ENCODE measurements at regions not wholly inside any gene's neighbourhood (a gene's known extent, or its start where the extent isn't known, plus 50 kb on each side); places are given as distances from the start of the nearest gene placed in this dataset.
"Not testable (repeated sequence)": the region's sequence is repeated elsewhere in the genome, so short reads cannot be mapped to it uniquely, and the experiment has no call there.

DNA sequence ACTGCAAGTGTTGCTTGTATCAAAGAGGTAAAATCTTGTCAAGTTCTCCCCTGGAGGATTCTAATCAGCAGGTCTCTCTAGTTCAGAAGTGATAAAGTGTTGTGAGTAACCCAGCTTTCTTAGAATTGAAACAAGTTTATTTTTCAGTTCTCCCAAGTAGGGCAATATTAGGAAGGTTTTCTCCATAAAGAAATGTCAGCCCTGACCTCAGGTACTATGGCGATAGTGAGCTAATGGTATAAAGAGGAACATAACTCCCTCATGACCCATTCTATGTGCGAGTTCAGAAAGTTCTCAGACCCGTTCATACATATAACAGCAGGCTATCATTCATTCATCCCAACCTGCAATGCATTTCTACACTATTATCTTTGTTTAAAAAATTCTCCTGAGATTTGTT, 421.1 kb upstream of the SETBP1 start:
- no peak for DNase-seq

DNA sequence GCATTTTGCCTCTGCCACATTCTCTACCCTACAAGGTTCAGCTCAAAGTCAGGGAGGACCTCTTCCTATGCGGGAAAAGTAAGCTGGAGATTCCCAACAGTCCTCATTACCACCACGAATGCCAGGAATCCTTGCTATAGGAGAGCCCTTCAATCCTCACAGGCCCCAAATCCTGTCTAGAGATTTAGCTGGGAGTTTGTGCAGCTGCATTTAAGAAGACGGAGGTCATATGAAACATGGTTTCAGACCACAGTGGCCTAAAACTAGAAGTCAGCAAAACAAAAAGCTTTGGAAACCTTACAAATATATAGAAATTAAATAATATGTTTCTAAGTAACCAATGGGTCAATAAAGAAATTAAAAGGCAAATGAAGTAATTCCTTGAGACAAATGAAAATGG, 415.3 kb upstream of the SETBP1 start:
- no peak for DNase-seq

DNA sequence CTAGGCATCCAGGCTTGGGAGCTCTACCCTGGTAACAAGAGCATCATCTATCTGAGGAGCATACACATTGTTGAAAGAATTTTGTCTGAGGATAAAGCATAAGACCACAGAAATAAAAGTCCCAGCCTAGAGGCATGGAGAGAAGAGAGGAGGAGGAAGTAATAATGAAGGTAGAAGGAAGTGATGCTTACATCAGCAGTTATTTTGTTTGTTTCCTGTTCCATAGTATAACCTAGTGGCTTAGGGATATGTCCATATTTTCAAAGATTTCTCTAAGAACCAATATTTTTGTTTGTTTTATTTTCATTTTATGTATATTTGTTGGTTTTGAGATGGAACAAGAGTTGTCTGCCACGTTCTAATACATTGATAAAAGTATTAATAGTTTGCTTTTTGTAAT, 407.4 kb upstream of the SETBP1 start:
- DNase-seq: no peak

DNA sequence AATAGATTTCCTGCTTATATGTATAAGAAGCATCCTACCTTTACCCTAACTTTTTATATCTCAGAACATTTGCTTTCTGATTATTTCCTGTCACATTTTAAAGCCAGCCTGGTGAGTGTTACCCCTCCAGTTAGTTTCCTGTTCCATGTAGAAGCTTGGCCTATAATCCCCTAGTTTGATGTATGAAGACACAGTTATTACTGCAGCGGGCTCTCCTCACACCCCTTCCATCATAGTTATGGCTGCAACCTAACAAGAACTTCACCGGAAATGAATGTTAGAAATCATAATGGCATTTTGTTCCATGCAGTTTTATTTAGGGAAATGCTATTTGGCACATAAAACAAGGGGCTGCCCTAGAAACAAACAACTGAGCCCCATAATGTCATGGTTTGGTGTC, 400.2 kb upstream of the SETBP1 start:
- no peak for DNase-seq

DNA sequence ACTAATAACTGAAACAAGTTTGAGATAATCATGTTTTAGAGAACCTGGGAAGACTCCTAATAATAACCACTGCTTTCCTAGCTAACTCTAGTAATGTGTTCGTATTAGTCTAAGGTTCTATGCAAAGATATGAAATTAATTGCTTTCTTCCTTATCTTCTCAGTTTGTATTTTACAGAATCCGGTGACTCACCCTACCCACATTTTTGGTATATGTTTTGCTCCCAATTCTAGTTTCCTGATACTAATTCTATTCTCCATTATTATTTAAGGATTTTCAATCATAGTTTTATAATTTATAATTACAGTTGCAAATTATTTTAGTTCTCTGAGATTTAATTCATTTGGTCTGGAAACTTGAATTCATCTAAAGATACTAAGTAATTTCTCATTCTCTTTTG, 394.6 kb upstream of the SETBP1 start:
- no peak for DNase-seq

DNA sequence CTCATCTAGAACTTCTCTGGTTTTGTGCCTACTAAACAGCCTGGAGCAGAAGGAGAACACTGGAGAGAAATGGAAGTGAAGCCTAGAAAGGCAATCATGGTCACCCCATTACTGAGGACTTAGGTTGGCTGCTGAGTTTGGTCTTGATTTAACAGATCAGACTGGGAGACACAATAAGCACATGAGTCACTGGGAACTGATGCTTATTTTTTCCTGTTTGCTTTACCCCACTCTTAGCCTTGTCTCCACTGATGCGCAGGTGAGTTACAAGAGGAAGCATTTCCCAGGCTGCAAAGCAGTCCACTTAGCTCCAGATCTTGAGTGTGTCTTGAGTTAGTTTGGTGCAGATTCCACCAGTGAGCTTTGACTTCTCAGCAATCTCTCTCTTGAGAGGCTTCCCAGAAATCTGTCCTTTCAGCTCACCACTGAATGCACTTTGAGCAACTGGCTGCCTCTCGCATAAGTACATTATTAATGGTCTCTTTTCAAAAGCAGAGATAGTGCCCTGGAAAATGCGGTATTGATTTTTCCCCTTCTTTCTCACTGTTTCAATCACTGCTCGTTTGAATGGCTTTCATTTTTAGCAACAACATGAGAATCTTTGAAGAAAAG, 390.2 kb upstream of the SETBP1 start:
- no peak for DNase-seq

DNA sequence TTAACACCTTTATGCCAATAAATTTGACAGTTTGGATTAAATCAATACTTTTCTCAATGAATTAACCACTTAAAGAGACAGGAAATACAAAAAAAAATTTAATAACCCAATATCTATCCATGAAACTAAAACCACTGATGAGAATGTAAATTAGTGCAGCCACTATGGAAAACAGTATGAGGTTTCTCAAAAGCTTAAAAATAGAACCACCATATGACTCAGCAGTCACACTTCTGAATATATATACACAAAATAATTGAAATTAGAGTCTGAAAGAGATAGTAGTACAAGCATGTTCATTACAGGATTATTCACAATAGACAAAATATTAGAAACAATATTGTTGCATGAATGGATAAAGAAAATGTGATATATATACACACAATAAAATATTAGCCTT, 382.1 kb upstream of the SETBP1 start:
- no peak for DNase-seq

DNA sequence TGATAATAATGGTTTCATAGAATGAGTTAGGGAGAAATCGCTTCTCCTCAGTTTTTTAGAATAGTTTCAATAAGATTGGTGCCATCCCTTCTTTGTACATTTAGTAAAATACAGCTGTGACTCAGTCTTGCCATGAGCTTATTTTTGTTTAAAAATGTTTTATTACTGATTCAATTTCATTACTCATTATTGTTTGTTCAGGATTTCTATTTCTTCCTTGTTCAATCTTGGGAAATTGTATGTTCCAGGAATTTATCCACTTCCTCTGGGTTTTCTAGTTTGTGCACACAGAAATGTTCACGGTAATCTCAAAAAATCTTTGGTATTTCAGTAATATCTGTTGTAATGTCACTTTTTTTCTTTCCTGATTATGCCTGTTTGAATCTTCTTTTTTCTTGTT, 371.5 kb upstream of the SETBP1 start:
- no peak for DNase-seq

DNA sequence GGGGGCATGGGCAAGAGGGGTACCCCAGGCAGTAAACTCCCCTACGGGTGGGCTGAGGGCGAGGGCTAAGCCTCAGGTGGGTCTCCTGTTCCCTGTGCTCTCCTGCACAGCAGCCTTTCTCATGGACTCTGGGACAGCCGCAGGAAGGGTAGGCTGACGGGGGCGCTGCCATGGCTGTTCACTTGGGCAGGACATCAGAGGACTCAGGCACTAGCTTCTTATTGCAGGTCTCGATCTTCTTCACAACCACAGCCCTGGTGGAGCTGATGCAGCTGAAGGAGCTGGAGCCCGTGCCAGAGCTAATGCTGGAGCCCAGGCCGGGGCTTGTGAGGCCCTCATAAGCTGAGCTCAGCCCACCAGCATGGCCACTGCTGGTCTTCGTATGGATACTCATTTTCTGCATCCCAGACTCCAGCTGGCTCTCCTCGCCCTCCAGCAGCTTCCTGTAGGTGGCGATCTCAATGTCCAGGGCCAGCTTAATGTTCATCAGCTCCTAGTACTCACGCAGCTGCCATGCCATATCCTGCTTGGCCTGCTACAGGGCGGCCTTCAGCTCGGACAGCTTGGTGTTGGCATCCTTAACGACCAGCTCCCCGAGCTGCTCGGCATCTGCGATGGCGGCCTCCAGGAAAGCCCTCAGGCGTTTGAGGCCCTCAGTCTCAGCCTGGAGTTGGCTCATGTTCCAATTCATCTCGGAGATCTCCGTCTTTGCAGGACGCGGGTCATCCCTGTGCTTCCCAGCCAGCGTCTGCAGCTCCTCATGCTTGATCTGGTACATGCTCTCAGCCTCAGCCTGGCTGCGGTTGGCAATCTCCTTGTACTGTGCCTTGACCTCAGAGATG, 359.8 kb upstream of the SETBP1 start:
- peak; percentile 54 for DNase-seq

DNA sequence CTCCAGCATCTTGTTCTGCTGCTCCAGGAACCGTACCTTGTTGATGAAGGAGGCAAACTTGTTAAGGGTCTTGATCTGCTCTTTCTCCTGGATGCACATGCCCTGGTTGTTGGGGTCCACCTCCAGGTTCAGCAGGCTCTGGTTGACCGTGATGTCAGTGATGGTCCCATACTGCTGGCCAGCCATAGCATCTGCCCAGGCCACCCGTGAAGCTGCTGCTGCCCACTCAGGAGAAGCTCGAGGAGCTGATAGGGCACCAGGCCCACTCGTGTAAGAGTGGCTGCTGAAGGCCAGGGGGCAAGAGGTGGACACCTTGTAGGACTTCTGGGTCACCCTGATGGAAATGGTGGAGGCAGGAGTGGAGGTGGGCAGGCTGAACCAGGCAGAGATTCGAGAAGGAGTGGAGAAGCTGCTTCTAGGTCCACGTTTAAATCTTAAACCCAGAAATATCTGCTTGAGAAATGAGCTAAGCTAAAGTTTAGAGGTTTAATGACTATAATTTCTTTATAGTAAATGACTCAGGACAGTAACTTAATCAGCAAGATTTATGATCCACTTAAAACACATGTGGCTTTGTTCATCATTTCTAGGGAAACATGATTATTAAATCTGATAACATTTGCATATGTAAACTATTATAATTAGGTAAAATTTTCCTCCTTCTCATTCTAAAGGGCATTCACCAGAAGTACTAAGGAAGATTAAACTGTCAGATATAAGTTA, 358.7 kb upstream of the SETBP1 start:
- DNase-seq: no peak

DNA sequence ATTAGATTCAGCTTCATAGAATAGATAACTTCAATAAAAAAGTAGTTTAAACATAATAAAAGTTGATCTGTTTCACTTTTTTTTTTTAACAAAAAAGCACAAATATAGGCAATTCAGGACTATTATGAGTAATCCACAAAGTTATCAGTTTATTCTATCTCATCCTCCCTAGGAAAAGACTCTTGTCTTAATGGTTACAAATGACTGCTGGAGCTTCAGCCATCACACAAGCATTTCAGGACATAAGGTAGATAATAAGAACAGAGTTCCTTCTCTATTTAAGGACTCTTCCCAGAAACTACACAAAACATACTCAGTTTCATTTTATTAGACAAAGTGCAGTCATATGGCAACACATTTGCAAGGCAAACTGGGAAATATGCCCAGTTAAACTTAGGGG, 357.6 kb upstream of the SETBP1 start:
- no peak for DNase-seq

DNA sequence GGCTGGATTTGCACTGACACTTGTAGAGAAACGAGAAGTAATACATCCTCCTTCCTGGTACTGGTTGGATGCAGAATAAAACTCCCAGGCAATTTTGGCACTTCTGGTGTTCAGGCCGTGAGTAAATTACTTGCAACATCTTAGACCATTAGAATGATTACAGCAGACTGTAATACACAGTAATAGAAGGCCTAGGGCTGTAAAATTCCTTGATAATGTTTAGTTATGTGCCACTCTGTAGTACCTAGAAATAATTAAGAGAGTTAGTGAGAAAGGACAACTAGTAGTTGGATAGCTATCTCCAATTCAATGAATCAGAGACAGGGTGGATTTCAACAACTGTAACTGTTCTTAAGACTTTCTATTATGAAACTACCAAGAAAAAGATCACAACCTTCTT, 356.3 kb upstream of the SETBP1 start:
- DNase-seq: no peak

DNA sequence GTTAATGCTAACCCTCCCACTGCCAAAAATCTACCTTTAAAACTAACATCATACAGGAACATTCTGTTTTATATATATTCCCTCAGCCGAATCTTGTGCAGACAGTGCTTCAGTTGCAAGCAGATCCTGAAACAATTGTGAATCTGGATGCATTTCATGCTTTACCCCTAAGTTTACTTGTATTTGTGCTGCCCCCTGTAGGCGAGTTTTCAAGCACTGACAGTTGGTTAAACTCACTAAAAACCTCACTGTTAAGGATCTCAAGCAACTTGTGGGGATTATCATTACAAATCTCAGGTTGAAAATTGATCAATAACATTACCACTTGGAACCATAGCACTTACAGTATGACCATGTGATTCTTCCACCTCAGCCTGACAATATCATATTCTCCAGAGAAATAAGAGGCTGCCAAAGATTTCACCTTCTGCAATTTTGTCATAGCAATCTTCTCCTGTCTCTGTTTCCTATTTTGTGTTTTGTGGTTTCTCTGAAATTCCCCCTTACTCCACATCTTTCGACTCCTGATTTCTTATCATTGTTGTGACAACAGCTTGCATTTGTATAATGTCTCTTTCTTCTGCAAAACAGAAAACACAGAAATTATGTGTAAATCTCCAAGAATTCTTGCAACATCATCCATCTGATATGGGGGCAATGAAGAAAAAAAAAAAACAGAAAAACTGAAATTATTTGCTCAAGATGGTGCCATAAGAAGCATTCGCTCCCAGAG, 354.6 kb upstream of the SETBP1 start:
- peak; percentile 71 for DNase-seq

DNA sequence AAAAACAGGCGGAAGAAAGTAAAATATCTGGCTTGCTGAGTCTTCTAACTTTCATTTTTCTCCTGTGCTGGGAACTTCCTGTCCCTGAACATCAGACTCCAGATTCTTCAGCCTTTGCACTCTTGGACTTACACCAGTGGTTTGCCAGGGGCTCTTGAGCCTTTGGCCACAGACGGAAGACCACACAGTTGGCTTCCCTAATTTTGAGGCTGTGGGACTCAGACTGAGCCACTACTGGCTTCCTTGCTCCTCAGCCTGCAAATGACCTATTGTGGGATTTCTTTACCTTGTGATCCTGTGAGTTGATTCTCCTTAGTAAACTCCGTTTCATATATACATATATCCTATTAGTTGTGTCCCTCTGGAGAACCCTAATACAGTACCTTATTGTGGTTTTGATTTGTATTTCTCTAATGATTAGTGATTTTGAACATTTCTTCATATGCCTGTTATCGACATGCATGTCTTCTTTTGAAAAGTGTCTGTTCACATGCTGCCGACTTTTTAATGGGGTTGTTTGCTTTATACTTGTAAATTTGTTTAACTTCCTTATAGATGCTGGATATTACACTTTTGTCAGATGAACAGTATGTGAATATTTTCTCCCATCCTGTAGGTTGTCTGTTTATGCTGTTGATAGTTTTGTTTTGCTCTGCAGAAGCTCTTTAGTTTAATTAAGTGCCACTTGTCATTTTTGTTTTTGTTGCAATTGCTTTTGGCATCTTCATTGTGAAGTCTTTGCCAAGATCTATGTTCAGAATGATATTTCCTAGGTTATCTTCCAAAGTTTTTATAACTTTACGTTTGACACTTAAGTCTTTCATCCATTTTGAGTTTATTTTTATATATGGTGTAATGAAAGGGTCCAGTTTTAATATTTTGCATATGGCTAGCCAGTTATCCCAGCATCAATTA, 348.8 kb upstream of the SETBP1 start:
- DNase-seq: no peak

DNA sequence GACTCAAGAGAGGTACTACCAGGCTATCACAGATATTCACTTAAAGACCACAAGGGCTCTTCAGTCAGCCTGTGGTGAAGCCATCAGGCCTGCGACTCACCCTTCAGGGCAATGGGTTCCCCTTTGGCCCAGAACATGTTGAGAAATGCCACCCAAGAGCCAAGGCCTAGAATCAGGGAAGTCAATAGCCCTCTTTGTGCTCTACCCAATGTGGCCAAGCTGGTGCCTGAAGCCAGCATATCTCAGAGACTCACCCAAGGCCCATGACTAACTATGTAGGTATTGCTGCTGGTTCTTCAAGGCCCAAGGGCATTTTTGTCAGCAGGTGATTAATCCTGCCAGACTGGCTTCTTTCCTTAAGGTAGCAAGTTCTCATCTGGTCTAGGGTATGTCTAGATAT, 338.9 kb upstream of the SETBP1 start:
- DNase-seq: peak; percentile 95

DNA sequence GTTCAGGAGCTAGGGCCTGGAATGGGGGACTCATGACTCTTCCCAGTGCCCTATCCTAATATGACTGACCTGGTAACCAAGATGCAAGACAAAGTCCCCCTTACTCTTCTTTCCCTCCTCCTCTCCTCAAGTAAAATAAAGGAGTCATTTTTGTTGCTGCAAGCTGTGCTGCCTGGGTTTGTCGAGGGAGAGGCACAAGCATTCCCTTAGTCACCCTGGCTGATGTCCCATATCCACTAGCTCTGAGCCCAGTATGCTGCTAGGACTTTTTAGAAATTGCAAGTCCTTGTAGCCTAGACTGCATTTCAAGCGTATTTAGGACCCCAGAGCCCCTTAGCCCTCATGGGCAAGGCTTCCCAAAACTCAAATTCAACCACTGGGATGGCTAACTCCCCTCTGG, 338.5 kb upstream of the SETBP1 start:
- no peak for DNase-seq

DNA sequence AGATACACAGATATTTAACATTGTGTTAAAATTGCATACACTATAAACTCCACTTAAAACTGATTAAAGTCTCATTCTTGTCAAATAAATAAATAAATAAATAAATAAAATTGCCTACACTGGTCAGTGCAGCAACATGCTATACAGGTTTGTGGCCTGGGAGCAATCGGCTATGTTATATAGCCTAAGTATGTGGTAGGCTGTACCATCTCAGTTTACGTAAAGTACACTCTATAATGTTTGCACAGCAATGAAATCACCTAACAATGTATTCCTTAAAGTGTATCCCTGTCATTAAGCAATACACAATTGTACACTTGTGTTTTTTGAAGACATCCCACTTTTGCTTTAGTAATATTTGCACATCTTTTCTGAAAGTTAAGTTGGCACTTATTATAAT, 337.7 kb upstream of the SETBP1 start:
- DNase-seq: no peak

DNA sequence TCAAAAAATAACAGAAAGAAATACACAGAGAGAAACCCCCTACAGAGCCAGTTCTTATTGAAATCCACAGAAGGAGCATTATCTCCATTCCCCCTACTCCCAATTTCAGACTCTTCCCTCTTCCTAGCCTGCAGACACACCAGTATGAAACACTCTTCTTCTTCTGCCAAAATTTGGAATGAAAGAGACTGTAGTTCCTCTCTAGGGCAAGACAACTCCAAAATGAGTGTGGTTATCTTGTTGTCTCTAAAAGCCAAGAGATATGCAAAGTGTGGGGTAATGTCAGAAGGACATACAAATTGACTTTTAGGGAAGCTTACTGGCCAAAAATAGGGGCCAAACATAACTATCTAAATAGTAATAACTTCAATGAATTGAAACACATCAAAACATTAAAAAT, 337.1 kb upstream of the SETBP1 start:
- DNase-seq: no peak

DNA sequence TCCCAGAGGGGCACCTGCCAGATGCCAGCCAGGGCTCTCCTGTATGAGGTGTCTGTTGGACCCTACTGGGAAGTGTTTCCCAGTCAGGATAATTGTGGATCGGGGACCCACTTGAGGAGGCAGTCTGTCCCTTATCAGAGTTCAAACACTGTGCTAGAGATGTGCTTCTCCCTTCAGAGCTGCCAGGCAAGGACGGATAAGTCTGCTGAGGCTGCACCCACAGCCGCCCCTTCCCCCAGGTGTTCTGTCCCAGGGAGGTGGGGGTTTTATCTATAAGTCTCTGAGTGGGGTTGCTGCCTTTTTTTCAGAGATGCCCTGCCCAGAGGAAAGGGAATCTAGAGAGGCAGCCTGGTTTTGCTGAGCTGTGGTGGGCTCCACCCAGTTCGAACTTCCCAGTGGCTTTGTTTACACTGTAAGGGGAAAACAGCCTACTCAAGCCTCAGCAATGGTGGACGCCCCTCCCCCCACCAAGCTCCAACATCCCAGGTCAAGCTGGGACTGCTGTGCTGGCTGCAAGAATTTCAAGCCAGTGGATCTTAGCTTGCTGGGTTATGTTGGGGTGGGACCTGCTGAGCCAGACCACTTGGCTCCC, 324.0 kb upstream of the SETBP1 start:
- peak; percentile 64 for DNase-seq

DNA sequence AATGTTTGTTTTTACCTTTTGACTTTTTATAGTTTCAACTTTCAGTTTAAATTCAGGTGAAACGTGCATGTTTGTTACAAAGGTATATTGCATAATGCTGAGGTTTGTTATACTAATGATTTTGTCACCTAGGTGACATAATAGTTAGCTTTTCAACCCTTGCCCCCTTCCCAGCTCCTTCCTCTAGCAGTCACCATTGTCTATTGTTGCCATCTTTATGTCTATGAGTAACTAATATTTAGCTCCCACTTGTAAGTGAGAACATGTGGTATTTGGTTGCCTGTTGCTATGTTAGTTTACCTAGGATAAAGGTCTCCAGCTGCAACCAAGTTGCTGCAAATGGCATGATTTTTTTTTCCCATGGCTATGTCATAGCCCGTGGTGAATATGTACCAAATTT, 322.3 kb upstream of the SETBP1 start:
- no peak for DNase-seq

DNA sequence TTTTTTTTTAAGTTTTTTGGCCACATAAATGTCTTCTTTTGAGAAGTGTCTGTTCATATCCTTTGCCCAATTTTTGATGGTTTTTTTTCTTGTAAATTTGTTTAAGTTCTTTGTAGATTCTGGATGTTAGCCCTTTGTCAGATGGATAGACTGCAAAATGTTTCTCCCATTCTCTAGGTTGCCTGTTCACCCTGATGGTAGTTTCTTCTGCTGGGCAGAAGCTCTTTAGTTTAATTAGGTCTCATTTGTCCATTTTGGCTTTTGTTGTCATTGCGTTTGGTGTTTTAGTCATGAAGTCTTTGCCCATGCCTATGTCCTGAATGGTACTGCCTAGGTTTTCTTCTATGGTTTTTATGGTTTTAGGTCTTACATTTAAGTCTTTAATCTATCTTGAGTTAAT, 320.9 kb upstream of the SETBP1 start:
- DNase-seq: not testable (repeated sequence)

DNA sequence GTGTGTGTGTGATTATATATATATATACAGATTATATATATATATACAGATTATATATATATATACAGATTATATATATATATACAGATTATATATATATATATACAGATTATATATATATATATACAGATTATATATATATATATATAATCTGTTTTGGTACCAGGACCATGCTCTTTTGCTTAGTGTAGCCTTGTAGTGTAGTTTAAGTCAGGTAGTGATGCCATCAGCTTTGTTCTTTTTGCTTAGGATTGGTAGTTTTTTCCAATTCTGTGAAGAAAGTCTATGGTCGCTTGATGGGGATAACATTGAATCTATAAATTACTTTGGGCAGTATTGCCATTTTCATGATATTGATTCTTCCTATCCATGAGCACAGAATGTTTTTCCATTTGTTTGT, 318.5 kb upstream of the SETBP1 start:
- DNase-seq: not testable (repeated sequence)

Measured in islet precursor cell (in vitro differentiated cells).